A673 (cell line): ENCODE measurements at regions not wholly inside any gene's neighbourhood (a gene's known extent, or its start where the extent isn't known, plus 50 kb on each side); places are given as distances from the start of the nearest gene placed in this dataset.

Experiments
- CTCF ChIP-seq: fragments of 300-800, 200-600 bp; sonication (generic); conservative IDR thresholded peaks from 2 replicates; pipeline ENCODE4 v1.5.1; 2017; ENCODE audit warnings: low read depth, mild to moderate bottlenecking, antibody characterized with exemption, low read length, moderate library complexity, mixed read lengths
- EZH2 ChIP-seq: fragments of 200-600 bp; sonication (generic); IDR thresholded peaks from 2 replicates; pipeline ENCODE4 v1.6.1; 2017; ENCODE audit warnings: borderline replicate concordance, low read depth, mild to moderate bottlenecking, mixed read lengths, antibody characterized with exemption, low read length; ENCODE audit not compliant: poor library complexity, severe bottlenecking

GRCh38 chr3:65013053-65013452 lies 325.3 kb upstream of the ADAMTS9 start:
- TF ChIP-seq CTCF (no peak), EZH2 (no peak)
